SU-DHL-6 (cell line): ENCODE measurements at regions not wholly inside any gene's neighbourhood (a gene's known extent, or its start where the extent isn't known, plus 50 kb on each side); places are given as distances from the start of the nearest gene placed in this dataset.

ENCODE experiments used
- CTCF ChIP-seq: fragments of 200-600 bp; sonication (generic); IDR thresholded peaks from one replicate; pipeline ENCODE4 v1.5.1; 2017; ENCODE audit warnings: antibody characterized with exemption, mild to moderate bottlenecking, low read length, moderate library complexity; ENCODE audit not compliant: insufficient read depth, poor library complexity, severe bottlenecking
- EZH2phosphoT487 ChIP-seq: fragments of 200-600 bp; sonication (generic), shearing (Covaris generic); conservative IDR thresholded peaks from 2 replicates; pipeline ENCODE4 v1.6.1; 2018; ENCODE audit warnings: mild to moderate bottlenecking, antibody characterized with exemption, low read length, moderate library complexity, mixed read lengths

- no peak for TF ChIP-seq CTCF
- no peak for TF ChIP-seq EZH2phosphoT487
These were observed 479.4 kb downstream of the KCNT2 start for GRCh38 chr1:196128835-196129234.
